ENCODE measurements at regions not wholly inside any gene's neighbourhood (a gene's known extent, or its start where the extent isn't known, plus 50 kb on each side); places are given as distances from the start of the nearest gene placed in this dataset.

- TF ChIP-seq, protein P1, sequence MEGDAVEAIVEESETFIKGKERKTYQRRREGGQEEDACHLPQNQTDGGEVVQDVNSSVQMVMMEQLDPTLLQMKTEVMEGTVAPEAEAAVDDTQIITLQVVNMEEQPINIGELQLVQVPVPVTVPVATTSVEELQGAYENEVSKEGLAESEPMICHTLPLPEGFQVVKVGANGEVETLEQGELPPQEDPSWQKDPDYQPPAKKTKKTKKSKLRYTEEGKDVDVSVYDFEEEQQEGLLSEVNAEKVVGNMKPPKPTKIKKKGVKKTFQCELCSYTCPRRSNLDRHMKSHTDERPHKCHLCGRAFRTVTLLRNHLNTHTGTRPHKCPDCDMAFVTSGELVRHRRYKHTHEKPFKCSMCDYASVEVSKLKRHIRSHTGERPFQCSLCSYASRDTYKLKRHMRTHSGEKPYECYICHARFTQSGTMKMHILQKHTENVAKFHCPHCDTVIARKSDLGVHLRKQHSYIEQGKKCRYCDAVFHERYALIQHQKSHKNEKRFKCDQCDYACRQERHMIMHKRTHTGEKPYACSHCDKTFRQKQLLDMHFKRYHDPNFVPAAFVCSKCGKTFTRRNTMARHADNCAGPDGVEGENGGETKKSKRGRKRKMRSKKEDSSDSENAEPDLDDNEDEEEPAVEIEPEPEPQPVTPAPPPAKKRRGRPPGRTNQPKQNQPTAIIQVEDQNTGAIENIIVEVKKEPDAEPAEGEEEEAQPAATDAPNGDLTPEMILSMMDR (IDR thresholded peaks at IDR 0.05 in 4 of 5, conservative IDR thresholded peaks at IDR 0.05 in 1 of 5): no peak
- TF ChIP-seq POLR2A (IDR thresholded peaks at IDR 0.05): no peak
These were observed 156.8 kb upstream of the MAGI2 start for GRCh38 chr7:79610313-79610712.

Data from gastrocnemius medialis (tissue), 4 donors.